Caco-2 (cell line): ENCODE measurements at regions not wholly inside any gene's neighbourhood (a gene's known extent, or its start where the extent isn't known, plus 50 kb on each side); places are given as distances from the start of the nearest gene placed in this dataset.

ENCODE experiments used
- BruUV-seq: library from RNA; stranded (reverse); fragments of 400-500 nt; replicated peaks from 2 replicates; lab custom pipeline; 2021; lab: Mats Ljungman, UMichigan
- CTCF ChIA-PET: fragments of 300-600 bp; sonication (Branson Sonifier 250); formaldehyde crosslinking; loops from one replicate; lab custom pipeline; 2022; ENCODE audit warnings: antibody characterized with exemption; lab: Charles Lee
- POLR2A ChIA-PET: fragments of 300-600 bp; sonication (Branson Sonifier 250); formaldehyde crosslinking; loops from one replicate; lab custom pipeline; 2022; ENCODE audit warnings: antibody characterized with exemption; lab: Charles Lee
- DNase-seq, 2 experiments: peaks; one replicate each; pipeline versions ENCODE4 v3.0.0 to v3.0.0-alpha.2; 2020 to 2022
- H3K27me3 ChIP-seq: replicated peaks from 2 replicates; pipeline ENCODE4 v1.6.0; 2011; ENCODE audit warnings: low read length; ENCODE audit not compliant: control insufficient read depth, insufficient read depth
- H3K36me3 ChIP-seq: 2 replicates; pipeline ENCODE4 v1.5.1; 2011; ENCODE audit warnings: low read length; ENCODE audit not compliant: control insufficient read depth, insufficient read depth
- H3K4me1 ChIP-seq: fragments of 250-450 bp; sonication (Bioruptor Pico); 2 replicates; pipeline ENCODE4 v1.5.1; 2020; ENCODE audit warnings: mild to moderate bottlenecking
- H3K4me3 ChIP-seq: 2 replicates; pipeline ENCODE4 v1.5.1; 2011; ENCODE audit warnings: low read depth, mild to moderate bottlenecking, control low read depth, low read length
- H3K9me3 ChIP-seq: fragments of 250-450 bp; sonication (Bioruptor Pico); 2 replicates; pipeline ENCODE4 v1.5.1; 2020; ENCODE audit warnings: mild to moderate bottlenecking, moderate library complexity
- H3K27ac Mint-ChIP-seq: one replicate; pipeline ENCODE4 v1.8.0; 2022; ENCODE audit warnings: mixed read lengths; ENCODE audit not compliant: unreplicated experiment
- H3K27me3 Mint-ChIP-seq: one replicate; pipeline ENCODE4 v1.8.0; 2022; ENCODE audit warnings: mixed read lengths; ENCODE audit not compliant: insufficient read depth, unreplicated experiment
- H3K36me3 Mint-ChIP-seq: one replicate; pipeline ENCODE4 v1.8.0; 2022; ENCODE audit warnings: mild to moderate bottlenecking, mixed read lengths; ENCODE audit not compliant: insufficient read depth, unreplicated experiment
- H3K4me1 Mint-ChIP-seq: one replicate; pipeline ENCODE4 v1.8.0; 2022; ENCODE audit warnings: low read depth, mixed read lengths; ENCODE audit not compliant: unreplicated experiment
- H3K4me3 Mint-ChIP-seq: one replicate; pipeline ENCODE4 v1.8.0; 2022; ENCODE audit warnings: mild to moderate bottlenecking, moderate library complexity, mixed read lengths; ENCODE audit not compliant: unreplicated experiment
- H3K9me3 Mint-ChIP-seq: one replicate; pipeline ENCODE4 v1.8.0; 2022; ENCODE audit warnings: mixed read lengths; ENCODE audit not compliant: unreplicated experiment
- intact Hi-C: fragments of 100-400 bp; cut with micrococcal nuclease; formaldehyde crosslinking; loops from one replicate; pipeline ENCODE4 v1.10.0; 2022; ENCODE audit not compliant: unreplicated experiment
- TF ChIP-seq, protein P1 (sequence below), 2 experiments: fragments of 200-600 bp in 1 of 2; IDR thresholded peaks; 1 replicate in 1 of 2; 2 replicates in 1 of 2; pipeline versions ENCODE4 v1.5.1 to v1.8.0; 2011 to 2022; ENCODE audit warnings: antibody characterized with exemption in 1 of 2, control low read depth in 1 of 2, inconsistent platforms in 1 of 2, low read depth in 1 of 2, low read length in 1 of 2, mild to moderate bottlenecking in 1 of 2, moderate library complexity in 1 of 2; ENCODE audit not compliant: insufficient read depth in 1 of 2, severe bottlenecking in 1 of 2, unreplicated experiment in 1 of 2

DNA sequence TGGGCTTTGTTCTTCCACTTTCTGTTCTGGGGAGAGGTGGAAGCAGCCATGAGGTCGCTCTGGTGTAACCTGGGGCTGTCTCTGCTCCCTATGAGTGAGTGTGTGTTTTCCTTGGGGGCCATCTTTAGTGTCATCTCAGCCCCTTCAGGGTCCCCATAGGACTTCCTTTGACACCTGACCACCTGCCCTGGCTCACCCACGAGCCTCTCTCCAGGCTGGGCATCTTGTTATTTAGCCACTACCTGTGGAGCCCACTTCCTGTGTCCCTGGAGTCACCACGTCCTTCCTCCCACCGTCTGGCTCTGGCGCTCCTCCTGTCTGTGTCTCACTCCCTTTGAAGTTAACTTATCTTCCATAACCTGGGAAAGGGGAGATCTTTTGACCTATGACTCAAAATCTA lies 176.0 kb downstream of the UXS1 start:
- BruUV-seq, result no TSS peak
- peaks cover 7% of the 10 kb centered on the region; the same call in 1 of the 2 replicates for H3K4me1 ChIP-seq
- no peak for DNase-seq
- H3K36me3 ChIP-seq, result no peaks in the 10 kb centered on the region
- no peaks in the 10 kb centered on the region for H3K9me3 Mint-ChIP-seq
- H3K9me3 ChIP-seq, result no peaks in the 10 kb centered on the region
- CTCF ChIA-PET, result no interaction called here
- H3K4me1 Mint-ChIP-seq, result peaks cover 8% of the 10 kb centered on the region
- H3K27me3 Mint-ChIP-seq, result no peaks in the 10 kb centered on the region
- no peak overlapping the region for H3K4me3 ChIP-seq
- no peaks in the 10 kb centered on the region for H3K27me3 ChIP-seq
- POLR2A ChIA-PET, result no interaction called here
- H3K27ac Mint-ChIP-seq, result no peak overlapping the region
- TF ChIP-seq, protein P1, sequence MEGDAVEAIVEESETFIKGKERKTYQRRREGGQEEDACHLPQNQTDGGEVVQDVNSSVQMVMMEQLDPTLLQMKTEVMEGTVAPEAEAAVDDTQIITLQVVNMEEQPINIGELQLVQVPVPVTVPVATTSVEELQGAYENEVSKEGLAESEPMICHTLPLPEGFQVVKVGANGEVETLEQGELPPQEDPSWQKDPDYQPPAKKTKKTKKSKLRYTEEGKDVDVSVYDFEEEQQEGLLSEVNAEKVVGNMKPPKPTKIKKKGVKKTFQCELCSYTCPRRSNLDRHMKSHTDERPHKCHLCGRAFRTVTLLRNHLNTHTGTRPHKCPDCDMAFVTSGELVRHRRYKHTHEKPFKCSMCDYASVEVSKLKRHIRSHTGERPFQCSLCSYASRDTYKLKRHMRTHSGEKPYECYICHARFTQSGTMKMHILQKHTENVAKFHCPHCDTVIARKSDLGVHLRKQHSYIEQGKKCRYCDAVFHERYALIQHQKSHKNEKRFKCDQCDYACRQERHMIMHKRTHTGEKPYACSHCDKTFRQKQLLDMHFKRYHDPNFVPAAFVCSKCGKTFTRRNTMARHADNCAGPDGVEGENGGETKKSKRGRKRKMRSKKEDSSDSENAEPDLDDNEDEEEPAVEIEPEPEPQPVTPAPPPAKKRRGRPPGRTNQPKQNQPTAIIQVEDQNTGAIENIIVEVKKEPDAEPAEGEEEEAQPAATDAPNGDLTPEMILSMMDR (IDR thresholded peaks at IDR 0.05; ENCODE audit: insufficient read depth in 1 of 2, low read depth in 1 of 2, low read length in 1 of 2, severe bottlenecking in 1 of 2, unreplicated experiment in 1 of 2), result no peak
- H3K36me3 Mint-ChIP-seq, result no peaks in the 10 kb centered on the region
- intact Hi-C loops, result no loop called here
- no peak overlapping the region for H3K4me3 Mint-ChIP-seq

DNA sequence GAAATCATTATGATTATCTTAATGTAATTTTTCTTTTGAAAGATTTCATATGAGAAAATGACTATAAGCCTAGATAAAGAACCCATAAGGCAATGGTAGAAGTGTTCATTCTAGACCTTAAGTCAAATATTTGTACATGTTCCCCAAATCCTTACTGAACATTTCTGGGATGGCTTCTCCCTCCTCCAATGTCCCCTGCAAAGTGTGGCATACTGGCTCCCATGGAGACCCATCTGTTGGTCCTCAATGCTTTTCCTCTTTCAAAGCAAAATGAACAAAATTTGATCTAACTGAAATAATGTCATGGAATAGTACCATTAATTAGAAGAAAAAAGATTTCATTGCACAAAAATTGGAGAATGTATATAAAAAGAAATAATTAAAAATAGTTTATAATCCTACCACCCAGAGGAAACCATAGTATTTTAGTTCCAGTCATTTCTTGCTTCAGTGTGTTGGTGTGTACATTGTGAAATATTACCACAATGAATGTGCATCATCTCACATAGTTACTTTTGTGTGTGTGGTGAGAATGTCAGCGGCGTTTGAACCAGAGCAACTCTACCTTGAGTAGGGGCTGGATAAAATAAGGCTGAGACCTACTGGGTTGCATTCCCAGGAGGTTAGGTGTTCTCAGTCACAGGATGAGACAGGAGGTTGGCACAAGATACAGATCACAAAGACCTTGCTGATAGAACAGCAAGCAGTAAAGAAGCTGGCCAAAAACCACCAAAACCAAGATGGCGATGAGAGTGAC lies 181.3 kb downstream of the UXS1 start:
- no peak overlapping the region for H3K4me3 ChIP-seq
- intact Hi-C loops, result no loop called here
- Mint-ChIP-seq H3K9me3 (no peaks in the 10 kb centered on the region), H3K36me3 (no peaks in the 10 kb centered on the region), H3K27me3 (no peaks in the 10 kb centered on the region), H3K4me1 (no peaks in the 10 kb centered on the region), H3K4me3 (no peak overlapping the region), H3K27ac (no peak overlapping the region)
- TF ChIP-seq, protein P1 (IDR thresholded peaks at IDR 0.05; ENCODE audit: insufficient read depth in 1 of 2, low read depth in 1 of 2, low read length in 1 of 2, severe bottlenecking in 1 of 2, unreplicated experiment in 1 of 2), result no peak
- H3K9me3 ChIP-seq, result peaks cover 23% of the 10 kb centered on the region
- H3K4me1 ChIP-seq, result no peaks in the 10 kb centered on the region
- ChIA-PET CTCF (no interaction called here), POLR2A (no interaction called here)
- no peak for DNase-seq
- no peaks in the 10 kb centered on the region for H3K27me3 ChIP-seq
- H3K36me3 ChIP-seq, result no peaks in the 10 kb centered on the region
- no TSS peak for BruUV-seq

DNA sequence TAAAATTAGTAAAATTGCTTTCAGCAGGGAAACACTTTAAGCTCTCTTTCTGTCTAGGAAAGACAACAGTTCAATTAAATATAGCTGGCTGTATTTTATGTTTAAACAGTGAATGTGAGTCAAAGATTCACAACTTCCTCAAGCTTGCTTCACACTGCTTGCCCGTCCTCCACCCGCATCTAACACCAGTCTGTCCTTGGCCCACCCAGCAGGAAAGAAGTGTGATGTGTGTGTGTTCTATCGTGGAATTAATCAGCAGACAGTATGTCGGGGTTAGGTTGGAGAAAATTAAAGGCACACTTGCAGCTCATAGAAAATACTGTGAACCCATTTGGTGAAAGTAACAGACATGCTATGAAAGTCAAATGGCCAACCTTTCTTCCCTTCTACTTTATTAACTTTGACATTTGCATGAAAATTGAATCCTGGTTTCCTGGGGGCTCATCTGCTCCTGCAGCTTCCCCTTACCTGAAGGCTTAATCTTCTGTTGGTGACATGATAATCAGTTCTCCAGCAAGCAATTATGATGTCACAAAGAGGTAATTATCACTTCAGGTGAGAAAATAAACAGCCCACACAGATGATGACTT lies 182.0 kb downstream of the UXS1 start:
- Mint-ChIP-seq H3K4me1 (no peaks in the 10 kb centered on the region), H3K27ac (no peak overlapping the region), H3K27me3 (no peaks in the 10 kb centered on the region), H3K9me3 (peaks cover 3% of the 10 kb centered on the region), H3K4me3 (no peak overlapping the region), H3K36me3 (no peaks in the 10 kb centered on the region)
- BruUV-seq, result no TSS peak
- Histone ChIP-seq H3K27me3 (no peaks in the 10 kb centered on the region), H3K36me3 (no peaks in the 10 kb centered on the region), H3K9me3 (peaks cover 28% of the 10 kb centered on the region), H3K4me1 (no peaks in the 10 kb centered on the region), H3K4me3 (no peak overlapping the region)
- intact Hi-C loops, result no loop called here
- DNase-seq, result no peak
- ChIA-PET POLR2A (no interaction called here), CTCF (no interaction called here)
- TF ChIP-seq, protein P1 (IDR thresholded peaks at IDR 0.05; ENCODE audit: insufficient read depth in 1 of 2, low read depth in 1 of 2, low read length in 1 of 2, severe bottlenecking in 1 of 2, unreplicated experiment in 1 of 2), result no peak
